HCT116 (cell line): ENCODE measurements at regions not wholly inside any gene's neighbourhood (a gene's known extent, or its start where the extent isn't known, plus 50 kb on each side); places are given as distances from the start of the nearest gene placed in this dataset.

Source experiments
- CEBPB ChIP-seq: IDR thresholded peaks from 2 replicates; pipeline ENCODE4 v1.6.1; 2012; ENCODE audit warnings: low read depth
- CTCF ChIP-seq, 3 experiments: fragments of 200-600 bp in 1 of 3; sonication (generic) in 1 of 3; IDR thresholded peaks in 2 of 3; conservative IDR thresholded peaks in 1 of 3; 2 replicates each; pipeline ENCODE4 v1.5.1; 2012 to 2017; ENCODE audit warnings: low read depth in 2 of 3, low read length in 2 of 3, antibody characterized with exemption in 1 of 3, borderline replicate concordance in 1 of 3, control low read depth in 1 of 3, mild to moderate bottlenecking in 1 of 3, mixed read lengths in 1 of 3, mixed run types in 1 of 3, moderate library complexity in 1 of 3; ENCODE audit not compliant: insufficient read depth in 1 of 3
- EZH2 ChIP-seq: fragments of 200-600 bp; sonication (generic); IDR thresholded peaks from 2 replicates; pipeline ENCODE4 v1.6.1; 2017; ENCODE audit warnings: antibody characterized with exemption, mixed run types
- POLR2A ChIP-seq: IDR thresholded peaks from 2 replicates; pipeline ENCODE4 v1.7.0; 2011; ENCODE audit warnings: borderline replicate concordance; ENCODE audit not compliant: insufficient read depth, insufficient read length; ENCODE audit errors: extremely low read depth
- POLR2AphosphoS5 ChIP-seq: IDR thresholded peaks from 2 replicates; pipeline ENCODE4 v1.6.1; 2011; ENCODE audit warnings: mild to moderate bottlenecking, low read depth, low read length, moderate library complexity
- ZFX ChIP-seq: fragments of 450-650 bp; IDR thresholded peaks from 2 replicates; pipeline ENCODE4 v1.6.1; 2017
- ZNF274 ChIP-seq: fragments of 200-500 bp; sonication (Bioruptor generic); IDR thresholded peaks from 2 replicates; pipeline ENCODE4 v1.6.1; 2014; ENCODE audit warnings: mild to moderate bottlenecking, low read depth, low read length, inconsistent platforms
- TF ChIP-seq, protein P1 (sequence below): IDR thresholded peaks from 2 replicates; pipeline ENCODE4 v1.6.1; 2012; ENCODE audit warnings: low read depth

- TF ChIP-seq CTCF (IDR thresholded peaks at IDR 0.05 in 2 of 3, conservative IDR thresholded peaks at IDR 0.05 in 1 of 3; ENCODE audit: borderline replicate concordance in 1 of 3, insufficient read depth in 1 of 3, low read depth in 2 of 3, low read length in 2 of 3): no peak
- no peak for TF ChIP-seq POLR2A
- no peak for TF ChIP-seq POLR2AphosphoS5
- TF ChIP-seq CEBPB: no peak
- TF ChIP-seq EZH2: no peak
- no peak for TF ChIP-seq ZNF274
- TF ChIP-seq ZFX: no peak
- TF ChIP-seq, protein P1, sequence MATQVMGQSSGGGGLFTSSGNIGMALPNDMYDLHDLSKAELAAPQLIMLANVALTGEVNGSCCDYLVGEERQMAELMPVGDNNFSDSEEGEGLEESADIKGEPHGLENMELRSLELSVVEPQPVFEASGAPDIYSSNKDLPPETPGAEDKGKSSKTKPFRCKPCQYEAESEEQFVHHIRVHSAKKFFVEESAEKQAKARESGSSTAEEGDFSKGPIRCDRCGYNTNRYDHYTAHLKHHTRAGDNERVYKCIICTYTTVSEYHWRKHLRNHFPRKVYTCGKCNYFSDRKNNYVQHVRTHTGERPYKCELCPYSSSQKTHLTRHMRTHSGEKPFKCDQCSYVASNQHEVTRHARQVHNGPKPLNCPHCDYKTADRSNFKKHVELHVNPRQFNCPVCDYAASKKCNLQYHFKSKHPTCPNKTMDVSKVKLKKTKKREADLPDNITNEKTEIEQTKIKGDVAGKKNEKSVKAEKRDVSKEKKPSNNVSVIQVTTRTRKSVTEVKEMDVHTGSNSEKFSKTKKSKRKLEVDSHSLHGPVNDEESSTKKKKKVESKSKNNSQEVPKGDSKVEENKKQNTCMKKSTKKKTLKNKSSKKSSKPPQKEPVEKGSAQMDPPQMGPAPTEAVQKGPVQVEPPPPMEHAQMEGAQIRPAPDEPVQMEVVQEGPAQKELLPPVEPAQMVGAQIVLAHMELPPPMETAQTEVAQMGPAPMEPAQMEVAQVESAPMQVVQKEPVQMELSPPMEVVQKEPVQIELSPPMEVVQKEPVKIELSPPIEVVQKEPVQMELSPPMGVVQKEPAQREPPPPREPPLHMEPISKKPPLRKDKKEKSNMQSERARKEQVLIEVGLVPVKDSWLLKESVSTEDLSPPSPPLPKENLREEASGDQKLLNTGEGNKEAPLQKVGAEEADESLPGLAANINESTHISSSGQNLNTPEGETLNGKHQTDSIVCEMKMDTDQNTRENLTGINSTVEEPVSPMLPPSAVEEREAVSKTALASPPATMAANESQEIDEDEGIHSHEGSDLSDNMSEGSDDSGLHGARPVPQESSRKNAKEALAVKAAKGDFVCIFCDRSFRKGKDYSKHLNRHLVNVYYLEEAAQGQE: no peak
Measured at GRCh38 chr6:44665143-44665542, 277.6 kb downstream of the CDC5L start.
